Left ventricle myocardium inferior (tissue), 1 donor: ENCODE measurements at regions not wholly inside any gene's neighbourhood (a gene's known extent, or its start where the extent isn't known, plus 50 kb on each side); places are given as distances from the start of the nearest gene placed in this dataset.

Experiments
- DNase-seq: peaks from one replicate; pipeline ENCODE4 v3.0.0-alpha.2; 2020
- H3K27ac ChIP-seq: fragments of 200-600 bp; replicated peaks from 2 replicates; pipeline ENCODE4 v1.8.0; 2021
- H3K27me3 ChIP-seq: fragments of 200-600 bp; 2 replicates; pipeline ENCODE4 v1.8.0; 2021; ENCODE audit warnings: low read depth
- H3K36me3 ChIP-seq: fragments of 200-600 bp; 2 replicates; pipeline ENCODE4 v1.8.0; 2021
- H3K4me1 ChIP-seq: fragments of 200-600 bp; 2 replicates; pipeline ENCODE4 v1.8.0; 2021
- H3K4me3 ChIP-seq: fragments of 200-600 bp; 2 replicates; pipeline ENCODE4 v1.8.0; 2021; ENCODE audit warnings: mild to moderate bottlenecking, moderate library complexity
- H3K9me3 ChIP-seq: fragments of 200-600 bp; replicated peaks from 2 replicates; pipeline ENCODE4 v1.8.0; 2021
- CTCF ChIP-seq: fragments of 200-600 bp; IDR thresholded peaks from 2 replicates; pipeline ENCODE4 v1.8.0; 2021; ENCODE audit warnings: antibody characterized with exemption, mild to moderate bottlenecking, borderline replicate concordance
- intact Hi-C: fragments of 100-400 bp; cut with micrococcal nuclease; formaldehyde crosslinking; loops from one replicate; pipeline ENCODE4 v1.11.0; 2022
- donor health status: DM: no; HTN: yes; CAD: no; lungs with severe emphysema.

DNA sequence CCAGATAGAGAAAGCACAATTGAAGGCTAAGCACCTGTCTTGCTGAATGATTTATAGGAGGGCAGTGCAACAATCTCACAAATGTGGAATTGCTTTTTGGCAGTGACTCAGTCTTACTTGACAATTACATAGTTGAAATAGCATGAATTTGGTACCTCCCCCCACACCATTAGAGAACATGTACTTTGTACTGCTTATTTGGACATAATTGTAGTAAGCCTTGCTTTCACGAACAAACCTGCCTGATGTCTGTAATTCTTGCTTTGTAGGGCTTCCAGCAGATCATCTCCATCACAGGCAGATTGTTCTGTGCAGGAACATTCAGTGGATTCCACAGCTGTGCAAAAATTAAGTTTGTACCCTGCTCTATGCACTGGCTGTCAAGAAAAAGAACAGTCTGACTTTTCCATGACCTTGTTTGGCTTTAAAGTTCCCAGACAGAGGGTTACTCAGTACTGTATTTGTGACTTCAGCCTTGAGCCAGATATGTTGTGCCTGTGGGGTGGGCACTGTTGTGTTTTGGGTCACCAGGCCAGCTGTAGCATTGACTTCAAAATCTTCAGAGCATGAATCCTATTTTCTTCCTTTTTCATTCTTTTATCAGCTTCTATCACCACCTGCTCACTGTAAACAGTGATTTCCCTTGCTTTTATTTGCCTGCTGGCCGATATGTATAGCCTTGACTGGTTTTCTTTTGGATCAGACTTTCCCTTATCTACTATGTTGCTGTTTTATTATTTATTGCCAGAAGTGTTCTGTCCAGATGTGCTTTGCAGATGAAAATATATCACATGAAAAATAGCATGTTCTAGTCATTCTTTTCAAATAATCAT is 941.0 kb upstream of the CHORDC1 start:
- TF ChIP-seq CTCF: no peak
- H3K4me1 ChIP-seq: peaks cover 10% of the 10 kb centered on the region
- no peaks in the 10 kb centered on the region for H3K9me3 ChIP-seq
- H3K4me3 ChIP-seq: no peak overlapping the region
- H3K27ac ChIP-seq: no peak overlapping the region
- no peaks in the 10 kb centered on the region for H3K27me3 ChIP-seq
- intact Hi-C loops: no loop called here
- no peaks in the 10 kb centered on the region for H3K36me3 ChIP-seq
- no peak for DNase-seq

DNA sequence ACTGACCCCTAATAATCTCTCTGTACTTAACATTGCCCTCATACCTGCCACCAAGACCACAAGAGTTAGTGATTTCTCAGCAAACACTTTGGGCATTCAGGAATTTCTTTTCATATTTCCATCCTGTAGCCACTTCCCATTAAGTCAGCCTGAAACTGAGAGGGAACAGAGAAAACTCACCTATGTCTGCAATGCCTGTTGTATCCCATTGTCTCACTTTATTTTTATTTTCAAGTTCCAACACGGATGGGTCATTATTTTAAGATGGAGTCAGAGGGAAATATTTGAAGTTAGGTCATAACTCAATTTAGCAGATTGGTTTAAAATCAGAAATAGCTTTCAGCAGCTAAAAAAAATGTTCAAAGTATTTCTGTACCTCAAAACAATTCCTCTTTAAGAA is 937.8 kb upstream of the CHORDC1 start:
- no peak for DNase-seq
- H3K4me3 ChIP-seq: no peak overlapping the region
- peaks cover 14% of the 10 kb centered on the region for H3K4me1 ChIP-seq
- H3K9me3 ChIP-seq: no peaks in the 10 kb centered on the region
- H3K36me3 ChIP-seq: no peaks in the 10 kb centered on the region
- no peaks in the 10 kb centered on the region for H3K27me3 ChIP-seq
- no peak overlapping the region for H3K27ac ChIP-seq
- intact Hi-C loops: no loop called here
- no peak for TF ChIP-seq CTCF

GRCh38 chr11:91158891-91159537 is 936.2 kb upstream of the CHORDC1 start:
- no peak for DNase-seq
- Histone ChIP-seq H3K27ac (no peak overlapping the region), H3K27me3 (no peaks in the 10 kb centered on the region), H3K9me3 (no peaks in the 10 kb centered on the region), H3K36me3 (no peaks in the 10 kb centered on the region), H3K4me1 (peaks cover 13% of the 10 kb centered on the region), H3K4me3 (no peak overlapping the region)
- TF ChIP-seq CTCF: no peak
- intact Hi-C loops: no loop called here

DNA sequence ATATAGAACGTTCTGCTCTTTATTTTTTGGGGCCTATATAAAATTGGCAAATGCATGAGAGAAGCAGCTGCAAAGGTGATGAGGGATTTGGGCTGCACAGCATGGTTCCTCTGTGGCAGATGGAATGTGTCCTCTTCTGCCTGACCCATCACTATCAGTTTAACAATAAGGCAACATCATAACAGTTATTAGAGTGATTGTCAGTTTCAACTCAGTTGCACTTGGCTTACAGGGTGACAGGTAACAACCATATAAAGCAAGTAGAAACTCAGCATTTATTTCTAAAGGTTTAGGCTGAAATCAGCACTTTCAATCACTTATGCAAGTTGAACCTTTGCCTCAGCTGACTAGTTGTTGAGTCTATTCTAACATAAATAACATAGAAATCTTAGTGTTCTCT is 935.4 kb upstream of the CHORDC1 start:
- TF ChIP-seq CTCF: no peak
- no peak overlapping the region for H3K27ac ChIP-seq
- H3K4me3 ChIP-seq: no peak overlapping the region
- H3K36me3 ChIP-seq: no peaks in the 10 kb centered on the region
- H3K4me1 ChIP-seq: peaks cover 6% of the 10 kb centered on the region
- DNase-seq: no peak
- intact Hi-C loops: no loop called here
- peaks cover 6% of the 10 kb centered on the region for H3K9me3 ChIP-seq
- H3K27me3 ChIP-seq: no peaks in the 10 kb centered on the region

DNA sequence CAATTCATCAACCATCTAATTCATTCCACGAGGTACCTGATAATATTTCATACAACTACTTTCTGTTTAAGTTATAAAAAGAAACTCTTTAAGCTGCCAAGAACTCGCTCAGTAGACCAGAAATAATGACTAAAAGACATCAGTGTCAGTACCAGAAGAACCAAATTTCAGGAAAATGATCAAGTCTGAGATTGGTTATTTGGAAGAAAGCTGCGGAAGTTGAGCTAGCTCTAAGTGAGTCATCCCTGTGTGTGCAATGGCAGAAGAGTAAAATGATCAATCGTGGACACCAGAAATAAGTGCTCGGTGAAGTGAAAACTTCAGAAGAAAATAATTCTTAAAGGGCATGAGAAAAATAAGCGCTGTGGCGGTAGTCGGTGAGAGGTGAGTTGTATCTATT is 933.2 kb upstream of the CHORDC1 start:
- DNase-seq: no peak
- Histone ChIP-seq H3K27ac (no peak overlapping the region), H3K9me3 (peaks cover 21% of the 10 kb centered on the region), H3K27me3 (no peaks in the 10 kb centered on the region), H3K4me3 (no peak overlapping the region), H3K4me1 (peaks cover 4% of the 10 kb centered on the region), H3K36me3 (no peaks in the 10 kb centered on the region)
- intact Hi-C loops: no loop called here
- no peak for TF ChIP-seq CTCF
